Left renal pelvis (tissue), 4 donors: ENCODE measurements at regions not wholly inside any gene's neighbourhood (a gene's known extent, or its start where the extent isn't known, plus 50 kb on each side); places are given as distances from the start of the nearest gene placed in this dataset.

Source experiments
- DNase-seq, 4 donors: peaks; one replicate each; pipeline ENCODE4 v3.0.0-alpha.2; 2013; ENCODE audit warnings: low read depth in 4 of 4, low spot score in 3 of 4

DNA sequence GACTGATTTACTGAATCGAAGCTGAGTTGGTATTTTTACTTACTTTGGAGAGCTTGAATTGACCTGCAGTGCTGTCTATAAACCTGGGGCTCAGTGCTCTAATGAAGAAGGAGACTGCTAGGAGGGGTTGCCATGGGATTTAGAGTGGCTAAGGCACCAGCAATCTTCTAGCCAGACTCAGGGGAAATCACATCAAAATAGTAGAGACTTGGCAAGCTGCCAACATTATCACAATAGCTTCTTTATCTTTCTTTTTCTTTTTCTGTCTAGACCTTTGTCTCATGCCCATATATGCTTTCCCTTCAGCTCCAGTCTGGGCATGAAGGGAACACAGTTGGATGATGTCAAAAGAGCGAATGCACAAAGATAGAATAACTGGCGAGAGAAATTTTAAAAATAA is 301.1 kb upstream of the DPYD start:
- DNase-seq = no peak

DNA sequence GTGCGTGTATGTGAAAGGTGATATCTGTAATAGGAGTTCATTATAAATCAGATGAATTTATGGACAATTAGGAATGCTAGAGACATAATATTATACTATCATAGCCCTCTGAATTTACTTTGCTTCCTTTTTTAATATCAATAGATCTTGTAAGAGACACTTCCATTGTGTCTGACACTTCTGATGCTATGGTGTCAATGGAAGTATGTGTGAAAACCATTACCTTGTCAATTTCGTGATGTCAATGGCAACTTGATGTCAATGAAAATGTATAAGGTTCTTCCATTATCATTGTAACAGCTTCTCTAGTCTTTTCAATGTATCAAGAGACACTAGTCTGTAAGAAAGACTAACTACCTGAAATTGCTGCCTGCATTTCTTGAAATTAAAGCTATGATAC is 296.8 kb upstream of the DPYD start:
- no peak for DNase-seq

DNA sequence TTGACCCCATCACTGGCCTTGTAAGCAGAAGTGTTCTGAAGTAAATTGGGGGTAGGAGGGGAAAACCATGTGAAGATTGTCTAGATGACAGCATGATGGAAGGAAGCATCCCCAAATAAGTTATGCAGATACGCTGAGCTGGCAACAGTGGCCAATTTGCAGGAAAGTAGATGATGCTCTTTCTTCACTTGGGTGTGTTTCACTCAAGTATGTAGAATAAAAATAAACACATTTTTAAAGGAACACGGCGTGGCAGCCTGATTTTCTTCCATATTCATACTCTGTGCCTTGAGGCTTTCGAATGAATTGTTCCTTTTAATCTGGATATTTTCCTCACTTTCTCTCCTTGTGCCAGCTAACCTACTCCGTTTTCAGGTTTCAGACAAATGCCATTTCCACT is 295.5 kb upstream of the DPYD start:
- DNase-seq = no peak

DNA sequence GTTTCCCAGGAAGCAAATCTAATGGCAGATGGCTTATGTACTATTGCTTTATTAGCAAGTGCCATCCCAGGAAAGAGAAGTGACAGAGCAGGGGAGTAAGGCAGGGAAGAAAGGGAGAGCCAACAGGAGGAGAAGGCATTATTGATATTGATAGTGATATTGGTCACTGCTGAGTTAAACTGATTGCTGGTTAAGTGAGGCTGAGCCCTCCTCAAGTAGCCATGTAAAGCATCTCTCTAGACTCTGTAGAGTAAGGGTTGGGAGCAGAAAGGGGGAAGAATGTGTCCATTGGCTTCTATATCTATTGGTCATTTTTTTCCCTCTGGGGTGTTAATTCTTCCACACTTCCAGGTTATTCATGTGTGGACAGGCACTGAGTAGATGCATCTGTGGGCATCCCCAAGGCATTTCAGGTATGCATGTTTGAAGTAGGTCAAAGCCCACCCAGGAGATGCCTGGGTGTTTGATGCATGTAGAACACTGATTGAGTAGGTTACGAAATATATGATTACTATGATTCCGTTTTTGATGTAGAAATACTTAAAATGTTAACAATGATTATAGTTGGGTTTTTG is 290.5 kb upstream of the DPYD start:
- no peak for DNase-seq

DNA sequence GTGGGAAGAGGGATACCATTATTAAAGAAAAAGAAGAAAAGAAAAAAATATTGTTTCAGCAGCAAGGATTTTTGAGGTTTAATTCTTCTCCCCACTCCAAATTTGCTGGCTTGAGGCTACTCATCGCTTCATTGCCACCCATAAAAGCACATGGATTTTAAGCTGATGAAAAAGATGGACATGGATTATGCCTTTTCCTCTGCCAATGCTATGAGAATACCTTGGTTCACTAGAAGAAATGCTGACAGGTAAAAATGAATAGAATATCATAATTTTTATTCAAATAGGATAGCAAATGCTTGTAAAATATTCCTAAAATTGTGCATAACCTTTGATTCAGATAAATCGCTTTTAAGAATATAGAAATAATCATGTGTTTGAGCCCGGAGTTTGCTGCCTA is 289.7 kb upstream of the DPYD start:
- DNase-seq = no peak

DNA sequence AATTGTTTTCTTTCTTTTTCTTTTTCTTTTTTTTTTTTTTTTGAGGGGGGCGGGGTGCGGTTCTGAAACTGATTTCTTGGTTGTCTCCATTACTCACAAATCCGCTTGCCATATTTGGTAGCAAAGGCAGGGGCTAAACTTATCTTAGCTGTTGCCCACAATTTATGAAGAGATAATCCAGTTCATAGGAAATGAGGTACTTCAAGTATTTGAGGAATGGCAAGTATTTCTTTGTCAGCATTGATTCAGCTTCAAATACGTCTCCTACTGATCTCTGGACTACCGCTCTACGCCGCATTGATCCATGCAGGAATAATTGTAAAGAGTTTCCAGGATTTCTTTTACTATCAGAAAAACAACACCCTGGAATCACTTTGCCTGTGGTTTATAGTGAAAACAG is 289.2 kb upstream of the DPYD start:
- DNase-seq = no peak

DNA sequence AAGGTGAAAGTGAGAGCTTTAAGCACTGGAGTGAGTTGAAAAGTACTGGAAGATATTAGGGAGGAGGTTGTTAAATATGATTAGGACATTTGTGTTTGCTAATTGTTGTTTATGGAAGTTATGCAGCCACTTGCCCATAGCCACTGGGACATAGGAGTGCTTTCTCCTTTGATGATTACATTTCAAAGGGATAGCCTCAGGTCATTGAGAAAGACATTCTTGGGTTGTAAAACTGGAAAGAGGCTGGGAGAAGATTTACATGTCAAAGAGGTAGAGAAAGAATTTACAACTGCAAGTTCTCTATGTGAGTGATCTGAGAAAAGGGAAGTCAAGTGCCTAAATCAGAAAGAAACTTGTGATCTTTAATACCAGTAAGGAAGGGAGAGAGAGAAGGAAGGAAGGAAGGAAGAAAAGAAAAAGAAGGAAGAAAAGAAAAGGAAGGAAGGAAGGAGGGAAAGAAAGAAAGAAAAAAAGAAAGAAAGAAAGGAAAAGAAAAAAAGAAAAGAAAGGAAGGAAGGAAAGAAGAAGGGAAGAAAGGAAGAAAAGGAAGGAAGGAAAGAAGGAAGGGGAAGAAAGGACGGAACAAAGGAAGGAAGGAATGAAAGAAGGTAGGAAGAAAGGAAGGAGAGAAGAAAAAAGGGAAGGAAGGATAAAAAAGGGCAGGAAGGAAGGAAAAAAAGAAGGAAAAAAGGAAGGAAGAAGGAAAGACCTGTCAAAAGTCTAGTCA is 284.6 kb upstream of the DPYD start:
- no peak for DNase-seq

DNA sequence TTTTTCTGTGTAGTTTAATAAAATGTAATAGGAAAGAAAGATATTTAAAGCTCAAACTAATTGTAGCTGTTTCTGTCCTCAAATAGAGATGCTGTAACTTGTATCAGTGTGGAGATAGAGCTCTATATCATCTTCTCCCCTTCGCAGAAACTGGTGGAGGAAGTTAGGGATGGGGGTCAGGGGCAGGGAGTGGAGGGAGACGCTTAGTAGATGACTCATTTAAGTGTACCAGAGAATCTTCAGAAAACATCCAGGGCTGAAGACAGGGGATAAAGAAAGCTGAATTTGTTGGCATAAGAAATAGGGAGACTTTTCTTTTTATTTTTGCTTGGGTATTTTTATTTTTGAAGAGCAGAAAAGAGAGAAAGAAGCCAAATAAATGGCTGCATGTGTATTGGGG is 282.6 kb upstream of the DPYD start:
- no peak for DNase-seq

DNA sequence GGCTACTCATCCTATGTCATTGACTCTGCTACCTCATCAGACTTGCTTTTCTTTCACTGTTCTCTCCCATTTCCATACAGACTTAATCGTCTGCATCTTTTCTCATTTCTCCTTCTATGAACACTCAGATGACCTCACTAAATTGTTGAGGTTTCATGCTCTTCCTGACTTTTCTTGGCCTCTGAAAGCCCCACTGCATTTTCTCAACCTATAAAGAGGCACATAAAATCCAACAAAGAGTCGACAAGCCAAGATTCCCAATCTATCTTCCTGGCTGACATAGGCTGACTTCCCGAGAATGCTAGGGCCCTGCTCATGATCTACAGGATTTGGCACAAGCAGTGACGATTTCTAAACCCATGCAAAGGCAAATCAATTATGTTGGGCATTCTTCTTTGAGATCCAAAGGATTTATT is 280.8 kb upstream of the DPYD start:
- DNase-seq = peak in 2 of 4 donors; percentile 12 to 22

DNA sequence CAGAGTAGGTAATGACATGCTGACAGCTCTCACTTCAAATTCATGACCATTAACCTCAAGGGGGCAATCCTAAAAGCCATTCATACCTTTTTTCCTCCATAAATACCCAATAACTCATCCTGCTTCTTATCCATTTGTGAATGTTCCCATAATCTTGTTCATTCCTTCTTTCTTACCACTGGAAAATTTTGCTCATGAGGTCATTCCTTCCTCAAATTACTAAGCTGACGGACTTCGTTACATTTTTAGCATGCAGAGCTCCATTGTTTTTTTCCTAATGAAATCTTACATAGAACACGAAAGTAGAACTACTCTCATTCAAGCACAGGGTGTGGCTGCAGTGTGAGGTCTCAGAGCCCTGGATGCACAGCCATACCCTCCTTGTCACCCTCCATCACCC is 276.5 kb upstream of the DPYD start:
- no peak for DNase-seq

DNA sequence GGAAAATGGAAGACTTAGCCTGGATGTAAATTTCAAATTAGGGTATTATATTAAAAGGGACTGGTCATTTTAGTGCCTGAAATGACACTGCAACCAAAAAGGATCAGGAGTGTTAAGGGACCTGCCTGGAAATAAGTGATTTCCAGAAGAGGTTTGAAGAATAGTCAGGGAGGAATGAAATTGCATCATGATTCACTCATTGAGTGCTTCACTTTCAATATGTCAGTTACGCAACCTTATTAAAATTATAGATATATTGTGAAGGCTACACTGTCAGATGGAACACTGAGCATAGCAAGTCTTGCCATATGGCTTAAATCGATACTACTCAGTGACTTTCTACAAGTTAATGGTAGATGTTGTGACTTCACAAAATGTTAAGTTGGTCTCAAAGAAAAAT is 275.2 kb upstream of the DPYD start:
- DNase-seq = no peak

DNA sequence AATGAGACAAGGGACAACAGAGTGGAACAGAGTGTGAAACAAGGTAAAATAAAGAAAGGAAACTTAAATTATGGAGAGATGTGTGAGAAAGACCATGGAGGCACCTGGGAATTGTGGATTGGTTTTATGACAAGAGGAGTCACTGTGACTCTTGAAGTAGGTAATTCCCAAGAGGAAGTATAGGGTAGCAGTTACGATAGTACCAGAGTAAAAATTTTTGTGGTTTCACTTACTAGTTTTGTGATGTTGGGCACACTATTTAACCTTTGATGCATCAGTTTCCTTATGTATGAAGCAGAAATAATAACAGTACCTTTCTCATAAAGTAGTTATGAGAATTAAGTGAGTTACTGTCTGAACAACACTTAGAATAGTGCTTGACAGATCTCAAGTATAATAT is 267.9 kb upstream of the DPYD start:
- DNase-seq = no peak

DNA sequence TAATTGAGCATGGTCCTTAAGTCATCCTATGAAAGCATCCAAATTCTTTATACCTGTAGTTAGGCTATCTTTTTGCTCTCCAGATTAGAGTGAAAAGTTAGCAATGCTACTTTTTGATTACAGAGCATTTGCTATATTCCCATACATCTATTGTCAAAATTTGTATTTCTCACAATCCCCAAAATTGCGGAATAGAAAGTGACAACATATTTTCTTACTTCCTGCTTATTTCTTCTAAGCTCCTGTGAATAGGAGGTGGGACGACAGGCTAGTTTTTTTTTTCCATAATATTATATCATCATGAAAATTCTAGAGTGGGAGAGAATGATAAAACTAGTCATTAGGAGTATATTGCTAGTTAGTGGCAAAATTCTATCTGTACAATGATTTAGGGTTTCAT is 264.0 kb upstream of the DPYD start:
- no peak for DNase-seq

DNA sequence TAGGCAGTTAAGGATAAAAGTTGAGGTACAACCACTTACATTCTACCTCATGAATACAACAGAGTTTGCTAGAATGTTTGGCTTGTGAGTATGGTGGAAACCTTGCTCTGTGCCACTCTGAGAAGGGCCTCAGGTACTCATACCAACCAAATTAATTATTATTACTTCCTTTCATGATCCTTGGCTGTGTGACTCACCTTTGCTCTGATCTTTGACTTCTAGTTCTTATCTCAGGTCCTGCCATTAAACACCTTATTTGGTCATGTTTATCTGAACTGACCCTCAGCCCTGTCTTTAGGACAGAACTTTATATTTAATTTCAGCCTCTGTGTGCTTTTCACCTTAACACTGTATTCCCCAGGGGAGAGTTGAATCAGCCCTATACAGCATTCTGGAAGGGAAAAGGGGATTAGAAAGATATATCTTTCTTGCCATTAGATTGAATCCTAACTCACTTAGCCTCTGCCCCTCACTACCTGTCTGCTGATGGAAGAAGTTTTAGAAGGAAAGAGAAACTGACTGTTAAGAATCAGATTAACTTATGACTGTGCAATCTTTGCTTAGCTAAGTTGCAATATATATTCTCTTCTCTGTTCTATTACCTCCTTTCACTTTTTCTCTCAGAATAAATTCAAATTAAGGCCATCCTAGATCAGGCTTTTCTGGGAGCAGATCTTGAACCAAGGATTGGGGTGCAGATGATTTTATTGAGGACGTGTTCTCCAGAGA is 260.4 kb upstream of the DPYD start:
- no peak for DNase-seq

DNA sequence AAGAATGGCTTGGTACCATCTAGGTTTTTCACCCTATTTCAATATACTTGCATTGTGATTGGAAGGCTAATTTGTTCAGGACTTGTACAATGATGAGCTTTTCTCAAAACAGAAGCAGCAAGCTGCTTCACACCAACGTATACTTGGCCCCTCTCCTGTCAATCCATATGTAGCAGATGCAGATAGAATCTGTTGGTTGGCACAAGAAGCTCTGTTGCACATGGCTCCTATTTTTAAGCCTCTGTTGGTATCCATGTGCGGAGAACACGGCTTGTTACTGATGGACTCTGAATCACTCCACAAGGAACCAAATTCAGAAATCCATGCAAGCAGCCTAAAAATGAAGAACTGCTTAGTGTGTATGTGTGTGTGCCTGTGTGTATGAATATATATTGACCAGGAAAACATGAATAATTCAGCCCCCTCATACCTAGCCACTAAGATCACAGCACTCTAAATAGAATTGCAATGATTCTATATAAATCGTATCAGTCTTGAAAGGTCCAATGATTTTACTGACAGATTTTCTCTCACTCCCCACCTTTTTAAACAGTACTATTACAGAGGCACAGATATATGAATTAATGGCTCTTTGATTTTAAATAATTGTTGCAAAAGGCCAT is 258.4 kb upstream of the DPYD start:
- no peak for DNase-seq

DNA sequence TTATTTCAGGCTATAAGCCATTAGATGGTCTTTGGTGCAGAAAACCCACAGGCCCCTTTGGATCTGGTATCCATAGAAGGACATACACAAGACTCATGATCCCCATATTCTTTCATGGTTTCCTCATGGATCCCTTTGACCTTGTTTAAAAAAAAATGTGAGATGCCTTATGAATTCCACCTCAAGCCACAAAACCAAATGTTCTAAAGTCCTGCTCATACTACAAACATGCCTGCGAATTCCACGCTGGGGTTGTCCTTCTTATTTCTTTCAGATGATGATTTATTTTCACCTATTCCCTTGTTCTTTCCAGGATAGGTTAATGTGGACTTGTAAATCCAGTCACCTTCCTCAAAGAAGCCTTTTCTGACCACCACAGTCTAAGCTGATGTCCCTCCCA is 256.9 kb upstream of the DPYD start:
- DNase-seq = no peak

DNA sequence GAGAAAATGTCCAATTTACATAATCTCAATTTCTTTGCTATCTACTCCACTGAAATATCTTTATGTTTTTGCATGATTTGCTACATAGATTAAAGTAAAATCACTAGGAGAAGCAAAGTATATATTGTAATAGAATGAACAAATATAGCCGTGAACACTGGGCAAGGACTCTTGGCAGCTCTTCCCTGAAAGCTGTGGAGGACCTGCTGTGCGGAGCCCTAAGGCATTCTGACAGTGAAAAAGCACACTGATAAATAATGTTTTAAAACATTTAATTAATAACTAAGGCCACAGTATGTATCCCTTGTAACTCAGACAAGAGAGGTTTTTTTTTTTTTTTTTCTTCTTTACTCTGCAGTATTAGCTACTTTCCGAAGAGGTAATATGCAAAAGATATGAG is 256.1 kb upstream of the DPYD start:
- no peak for DNase-seq

DNA sequence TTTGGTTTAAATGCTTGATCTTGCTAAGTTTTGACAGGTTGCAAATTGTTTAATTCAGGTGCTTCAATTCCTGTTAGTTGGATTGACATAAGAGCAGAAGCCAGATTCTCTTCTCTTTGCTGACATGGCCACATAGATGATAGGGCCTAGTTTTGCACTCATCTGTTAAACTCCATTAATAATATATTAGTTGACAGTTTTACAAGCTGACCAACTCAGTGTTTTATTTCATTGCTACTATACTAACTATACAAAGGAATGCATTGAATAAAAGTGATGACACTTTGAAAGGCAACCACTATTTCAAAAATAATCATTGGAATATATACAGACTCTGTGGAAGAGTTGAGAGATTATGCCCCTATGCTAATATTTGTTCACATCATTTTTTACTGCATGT is 255.6 kb upstream of the DPYD start:
- no peak for DNase-seq

DNA sequence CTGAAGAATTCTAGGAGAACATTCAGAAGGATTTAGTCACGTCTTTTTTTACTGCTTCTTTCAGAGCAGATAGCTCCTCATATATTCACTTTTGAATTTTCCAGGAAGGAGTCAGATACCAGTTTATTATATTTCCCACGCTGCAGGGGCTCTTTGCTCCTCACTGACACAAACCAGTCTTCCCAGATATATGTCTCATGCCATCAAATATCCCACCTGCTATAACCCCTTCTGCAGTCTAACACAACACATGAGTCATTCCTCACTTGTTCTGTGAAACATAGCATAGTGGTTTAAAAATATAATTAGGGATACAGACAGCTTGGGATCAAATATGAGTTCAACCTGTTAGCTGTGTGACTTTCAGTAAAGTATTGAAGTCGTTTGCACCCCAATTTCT is 251.7 kb upstream of the DPYD start:
- no peak for DNase-seq

DNA sequence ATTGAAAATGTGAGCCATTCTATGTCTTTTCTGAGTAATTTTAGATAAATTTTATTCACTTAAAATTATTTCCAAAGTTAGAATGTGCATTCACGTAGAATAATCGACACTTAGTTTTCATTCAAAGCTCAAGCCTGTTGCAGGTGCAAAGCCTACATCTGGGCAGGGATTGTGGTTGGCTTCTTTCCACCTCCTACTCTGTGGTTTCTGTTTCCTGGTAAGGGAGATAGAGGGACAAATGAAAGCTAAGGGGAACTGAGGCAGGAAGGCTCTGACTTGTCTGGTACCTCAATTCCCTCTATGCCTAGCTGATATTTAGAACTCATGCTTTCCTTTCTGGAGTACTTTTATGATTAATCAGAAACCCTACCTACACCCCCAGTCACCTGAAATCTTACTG is 251.2 kb upstream of the DPYD start:
- no peak for DNase-seq

DNA sequence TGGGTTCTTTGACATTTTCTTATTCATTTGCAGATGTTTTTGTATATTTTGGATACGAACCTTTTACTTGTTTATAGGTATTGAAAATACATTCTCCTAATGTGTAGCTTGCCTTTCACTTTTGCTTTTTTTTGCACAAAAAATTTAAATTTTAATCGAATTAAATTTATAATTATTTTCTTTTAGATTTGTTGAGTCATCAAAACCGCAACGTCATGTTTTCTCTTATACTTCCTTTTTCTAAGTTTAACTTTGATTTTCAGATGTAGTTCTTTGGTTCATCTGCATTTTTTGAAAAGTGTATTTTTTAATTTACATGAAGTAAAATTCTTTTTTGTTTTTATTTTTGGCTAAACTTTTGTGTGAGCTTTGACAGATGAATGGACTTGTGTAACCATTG is 243.7 kb upstream of the DPYD start:
- DNase-seq = no peak
